NCI-H2081 treated with DMSO at 0.1 percent for 48 hours (cell line): ENCODE measurements at regions not wholly inside any gene's neighbourhood (a gene's known extent, or its start where the extent isn't known, plus 50 kb on each side); places are given as distances from the start of the nearest gene placed in this dataset.

Source experiments
- DNase-seq: peaks from one replicate; lab custom pipeline; 2025; lab: John Stamatoyannopoulos, UW

DNA sequence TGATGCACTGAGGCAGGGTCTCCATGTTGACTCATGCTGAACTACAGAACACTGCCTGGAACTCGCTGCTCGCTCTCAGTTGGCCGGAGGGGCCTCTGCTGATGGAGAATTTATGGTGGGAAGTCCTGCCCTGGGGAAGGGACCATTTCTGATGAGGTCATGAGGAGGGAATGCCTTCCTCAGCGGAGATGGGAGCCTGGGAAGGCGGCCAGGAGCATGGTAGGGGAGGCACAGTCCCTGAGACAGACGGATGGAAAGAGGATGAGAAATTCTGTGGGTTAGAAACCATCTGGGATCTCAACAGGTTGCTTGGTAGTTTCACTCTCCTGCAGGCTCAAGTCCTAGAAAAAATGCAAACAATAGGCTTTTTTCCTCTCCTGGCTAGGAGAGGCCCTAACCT lies 56.8 kb upstream of the TPM1 start:
- DNase-seq = no peak

DNA sequence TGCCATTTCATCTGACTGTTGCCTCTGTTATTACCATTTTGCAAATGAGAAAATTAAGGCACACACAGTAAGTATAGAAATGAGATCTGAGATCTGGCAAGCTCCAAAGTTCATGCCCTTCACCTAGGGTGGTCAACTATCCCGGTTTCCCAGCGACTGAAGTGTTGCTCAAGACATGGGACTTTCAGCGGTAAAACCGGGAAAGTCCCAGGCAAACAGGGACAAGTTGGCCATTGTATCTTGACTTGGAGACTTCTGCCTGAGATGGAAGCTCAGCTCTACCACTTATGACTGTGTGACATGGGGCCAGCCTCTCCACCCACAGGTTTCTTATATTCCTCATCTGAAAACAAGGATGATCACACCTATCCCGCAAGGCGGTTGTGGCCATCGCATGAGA lies 55.6 kb upstream of the TPM1 start:
- DNase-seq = no peak

DNA sequence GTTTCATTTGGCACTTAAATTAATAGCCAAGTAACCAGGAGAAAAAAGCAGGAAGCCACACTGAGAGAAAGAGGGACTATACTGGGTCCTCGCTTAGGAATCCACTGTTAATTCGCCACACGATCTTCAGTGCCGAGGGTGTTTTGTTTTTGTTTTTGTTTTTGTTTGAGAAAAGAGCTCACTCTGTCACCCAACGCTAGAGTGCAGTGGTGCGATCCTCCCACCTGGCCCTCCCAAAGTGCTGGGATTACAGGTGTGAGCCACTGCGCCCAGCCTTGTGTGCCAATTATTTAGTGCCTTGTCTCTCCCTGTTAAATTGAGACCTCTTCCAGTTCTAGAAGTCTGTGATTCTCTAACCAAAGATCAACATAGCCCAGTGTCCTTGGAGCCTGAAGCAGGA lies 53.8 kb upstream of the TPM1 start:
- DNase-seq = no peak

DNA sequence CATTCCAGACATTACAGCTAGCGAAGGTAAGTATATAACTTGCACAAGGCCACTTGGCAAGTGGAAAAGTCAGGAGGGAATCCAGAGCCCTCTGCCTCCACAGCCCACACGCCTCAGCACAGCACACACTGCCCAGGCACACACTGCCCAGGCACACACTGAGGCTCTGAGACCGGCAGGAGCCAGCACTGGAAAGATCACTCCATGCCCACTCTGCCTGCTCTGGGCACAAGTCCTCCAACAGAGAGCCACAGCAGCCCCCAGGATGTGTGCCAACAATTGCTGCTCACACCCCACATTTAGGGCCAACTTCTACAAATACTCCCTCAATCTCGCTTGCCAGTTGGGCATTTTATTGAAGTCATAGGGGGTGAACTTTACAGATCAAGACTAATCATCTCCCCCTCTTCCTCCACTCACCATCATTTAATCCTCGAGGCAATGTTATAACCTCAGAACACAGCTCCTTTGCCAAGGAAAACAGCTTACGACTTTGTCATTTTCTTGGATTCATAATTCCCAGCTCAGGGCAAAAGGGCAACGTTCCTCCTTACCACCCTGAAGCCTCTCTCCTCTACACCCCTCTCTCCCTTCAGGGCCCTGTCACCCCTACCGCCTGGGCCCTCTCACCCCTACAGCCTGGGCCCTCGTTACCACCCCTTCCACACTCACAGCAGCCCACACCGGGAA lies 53.0 kb upstream of the TPM1 start:
- DNase-seq = no peak

DNA sequence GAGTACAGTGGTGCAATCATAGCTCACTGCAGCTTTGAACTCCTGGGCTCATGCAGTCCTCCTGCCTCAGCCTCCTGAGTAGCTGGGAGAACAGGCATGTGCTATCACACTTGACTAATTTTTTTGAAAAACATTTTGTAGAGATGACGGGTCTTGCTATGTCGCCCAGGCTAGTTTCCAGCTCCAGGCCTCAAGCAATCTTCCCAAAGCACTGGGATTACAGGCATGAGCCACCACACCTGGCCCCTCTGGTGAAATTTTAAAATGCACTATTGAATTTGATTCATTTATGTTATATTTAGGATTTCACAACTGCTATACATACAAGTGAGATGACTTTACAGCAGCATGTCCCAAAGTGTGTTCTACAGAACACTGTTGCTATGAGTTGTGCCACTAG lies 50.8 kb upstream of the TPM1 start:
- DNase-seq = no peak

DNA sequence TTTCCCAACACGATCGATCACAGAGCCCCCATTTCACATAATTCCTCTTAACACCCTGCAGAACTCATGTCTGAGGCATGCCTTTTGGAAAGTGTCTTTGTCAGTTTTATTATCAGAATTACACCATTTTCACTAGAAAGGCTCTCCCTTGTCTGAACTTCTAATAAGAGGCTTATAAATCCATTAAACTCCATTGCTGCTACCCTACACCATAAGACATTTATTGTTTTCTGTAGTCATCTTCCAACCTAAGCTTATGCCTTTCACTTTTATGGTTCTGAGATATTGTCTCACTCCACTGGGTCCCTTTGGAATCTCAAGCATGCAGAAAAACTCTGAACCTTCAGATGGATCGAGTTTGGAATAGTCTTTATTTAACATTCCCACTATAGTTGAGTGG lies 50.2 kb upstream of the TPM1 start:
- no peak for DNase-seq
